ENCODE measurements at regions not wholly inside any gene's neighbourhood (a gene's known extent, or its start where the extent isn't known, plus 50 kb on each side); places are given as distances from the start of the nearest gene placed in this dataset.
"Not testable (repeated sequence)": the region's sequence is repeated elsewhere in the genome, so short reads cannot be mapped to it uniquely, and the experiment has no call there.

DNA sequence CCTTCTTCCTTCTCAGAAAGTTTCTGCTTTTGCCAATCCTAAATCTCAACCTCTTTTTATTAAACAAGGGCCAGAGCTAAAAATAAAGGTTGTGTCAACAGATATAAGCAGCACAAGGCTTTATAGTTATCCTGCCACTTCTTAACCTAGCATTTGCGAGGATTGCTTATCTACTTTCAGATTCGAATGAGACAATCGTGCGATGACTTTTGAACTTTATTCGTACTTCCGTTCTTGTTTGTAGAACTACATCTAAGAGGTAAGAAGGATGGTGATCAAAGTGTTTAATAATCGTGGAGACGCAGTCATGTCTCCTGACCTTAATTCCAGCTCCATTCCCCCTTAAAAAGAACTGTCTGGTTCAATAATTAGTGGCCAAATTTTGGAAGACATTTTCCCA, 578.6 kb downstream of the PIK3C3 start:
- no peak for DNase-seq (ENCODE audit: low read depth in 2 of 3, low spot score in 1 of 3)

DNA sequence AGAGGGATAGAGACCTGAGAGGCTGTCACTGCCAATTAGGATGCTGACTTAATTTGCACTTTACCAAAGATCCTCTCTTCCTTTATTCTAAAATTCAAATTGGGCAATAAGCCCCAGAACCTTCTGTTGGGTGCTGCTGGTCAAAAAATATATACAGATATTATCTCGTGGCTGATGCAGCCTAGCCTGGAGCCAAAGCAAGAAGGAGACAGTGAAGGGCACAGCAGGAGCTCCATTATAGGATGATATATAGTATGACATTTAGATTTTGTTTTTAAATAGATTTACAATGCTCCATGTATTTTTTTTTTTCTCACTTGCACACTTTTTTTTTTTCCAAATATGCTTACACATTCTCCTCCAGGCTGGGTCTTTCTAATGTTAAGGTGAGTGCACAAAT, 579.3 kb downstream of the PIK3C3 start:
- DNase-seq (ENCODE audit: low read depth in 2 of 3, low spot score in 1 of 3): no peak

DNA sequence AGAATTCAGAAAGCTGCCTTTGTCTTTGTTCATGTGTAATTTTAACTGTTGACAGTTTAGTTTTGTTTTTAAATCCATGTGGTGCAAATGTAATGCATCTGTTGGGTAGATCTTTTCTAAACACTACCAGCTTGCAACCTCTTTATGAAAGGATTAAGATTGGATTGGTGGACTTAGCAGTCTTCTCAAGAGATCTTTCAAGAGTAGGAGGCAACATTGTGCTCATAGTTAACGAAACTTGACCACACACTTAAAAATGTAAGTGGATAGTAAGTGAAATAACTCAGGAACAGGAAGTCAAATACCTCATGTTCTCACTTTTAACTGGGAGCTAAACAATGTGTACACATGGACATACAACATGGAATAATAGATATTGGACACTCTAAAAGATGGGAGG, 579.0 kb downstream of the RIT2 start:
- DNase-seq (ENCODE audit: low read depth in 2 of 3, low spot score in 1 of 3): no peak

DNA sequence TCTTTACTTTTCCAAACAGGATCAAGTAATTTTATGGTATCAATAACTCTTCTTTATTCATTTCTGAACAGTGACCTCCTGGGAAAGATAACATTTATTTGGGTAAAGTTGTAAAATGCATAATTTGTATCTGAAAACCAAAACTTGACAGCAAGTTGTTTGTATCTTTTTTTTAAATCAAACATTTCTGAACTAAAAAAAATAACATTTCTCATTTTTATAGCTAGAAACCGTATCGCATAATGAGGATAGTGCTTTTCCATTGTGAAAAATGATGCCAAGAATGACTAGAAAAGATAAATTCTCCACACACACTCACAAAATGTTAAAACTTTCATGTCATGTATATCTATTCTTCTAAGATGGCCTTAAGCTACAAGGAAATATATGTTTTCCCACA, 578.2 kb downstream of the RIT2 start:
- no peak for DNase-seq (ENCODE audit: low read depth in 2 of 3, low spot score in 1 of 3)

DNA sequence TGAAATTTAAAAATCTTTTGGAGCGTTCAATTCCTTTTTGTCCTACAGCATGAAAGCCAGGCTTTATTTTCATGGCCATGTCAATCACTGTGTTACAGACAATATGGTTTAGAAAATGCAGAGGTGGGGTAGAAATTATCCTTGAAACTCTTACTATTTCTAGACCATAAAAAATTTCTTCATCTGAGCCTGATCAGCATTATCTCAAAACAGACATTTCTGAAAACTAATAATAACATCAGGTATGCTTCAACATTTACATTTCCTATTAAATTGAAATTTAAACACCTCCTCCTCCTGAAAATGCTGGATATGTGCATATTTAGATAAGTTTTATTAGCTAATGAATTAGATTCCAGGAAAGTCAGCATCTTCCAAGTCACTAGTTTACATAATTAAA, 570.6 kb downstream of the RIT2 start:
- DNase-seq (ENCODE audit: low read depth in 2 of 3, low spot score in 1 of 3): no peak

DNA sequence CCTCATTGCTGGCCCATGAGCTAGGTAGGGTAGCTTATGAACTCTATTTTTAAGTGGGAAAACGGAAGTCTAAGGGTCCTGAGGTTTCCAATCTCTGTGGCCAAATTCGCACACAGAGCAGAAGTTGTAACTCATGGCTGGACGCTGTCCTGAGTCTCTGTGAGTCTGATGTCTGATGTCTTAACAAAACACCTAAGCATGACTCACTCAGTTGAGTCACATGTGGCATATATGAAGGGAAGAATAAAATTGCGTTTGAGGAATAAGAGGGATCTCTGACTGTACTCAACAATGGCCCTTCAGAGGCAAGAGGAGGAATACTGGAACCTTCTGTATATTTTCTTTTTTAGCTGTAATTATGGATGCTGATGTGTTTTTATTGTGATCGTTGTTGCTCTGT, 569.7 kb downstream of the RIT2 start:
- DNase-seq (ENCODE audit: low read depth in 2 of 3, low spot score in 1 of 3): no peak

DNA sequence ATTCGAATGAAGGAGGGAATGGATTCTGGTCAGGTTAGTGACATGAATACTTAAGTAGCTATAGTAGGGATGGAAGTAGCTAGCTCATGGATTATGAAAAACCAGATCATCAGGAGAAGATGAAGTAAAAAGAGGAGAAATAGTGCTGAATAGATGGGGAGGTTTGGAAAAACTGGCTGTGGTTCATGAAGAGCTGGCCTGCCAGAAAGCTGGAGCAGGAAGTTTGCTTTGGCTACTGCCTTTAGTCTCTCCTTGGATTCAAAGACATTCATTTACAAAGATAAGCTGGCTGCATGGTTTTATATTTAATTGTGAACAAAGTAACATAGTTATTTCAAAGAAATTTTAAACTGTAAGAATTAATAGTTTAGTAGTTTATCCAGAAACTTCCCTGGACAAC, 567.0 kb downstream of the RIT2 start:
- no peak for DNase-seq (ENCODE audit: low read depth in 2 of 3, low spot score in 1 of 3)

DNA sequence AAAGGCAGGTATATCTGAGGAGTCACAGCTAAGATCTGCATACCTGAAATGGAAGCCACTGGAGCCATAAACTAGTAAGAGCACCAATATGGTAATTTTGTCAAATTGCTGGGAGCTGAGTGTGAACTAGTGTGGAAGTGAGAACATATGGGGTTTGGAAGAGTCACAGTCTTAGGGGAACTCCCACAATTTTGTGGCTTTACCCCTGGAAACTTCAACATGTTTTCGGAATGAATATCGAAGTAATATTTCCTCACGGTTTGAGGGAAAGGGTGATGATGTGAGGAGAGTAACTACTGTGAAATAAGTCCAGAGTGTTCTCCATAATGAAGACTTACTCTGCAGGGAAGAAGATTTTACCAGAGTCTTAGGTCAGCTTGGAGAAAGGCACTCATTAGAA, 565.9 kb downstream of the RIT2 start:
- DNase-seq (ENCODE audit: low read depth in 2 of 3, low spot score in 1 of 3): no peak

DNA sequence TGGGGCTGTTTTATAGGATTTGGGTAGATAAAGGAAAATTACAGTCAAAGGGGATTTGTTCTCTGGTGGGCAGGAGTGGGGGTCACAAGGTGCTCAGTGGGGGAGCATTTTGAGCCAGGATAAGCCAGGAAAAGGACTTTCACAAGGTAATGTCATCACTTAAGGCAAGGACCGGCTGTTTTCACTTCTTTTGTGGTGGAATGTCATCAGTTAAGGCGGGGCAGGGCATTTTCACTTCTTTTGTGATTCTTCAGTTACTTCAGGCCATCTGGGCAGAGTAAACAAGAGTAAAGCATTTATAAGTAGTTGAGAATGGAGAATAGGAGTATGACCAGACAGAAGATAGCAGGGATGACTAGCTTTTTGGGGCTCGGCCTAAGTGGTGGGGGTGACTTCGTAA, 562.9 kb downstream of the RIT2 start:
- not testable (repeated sequence) for DNase-seq (ENCODE audit: low read depth in 2 of 3, low spot score in 1 of 3)

DNA sequence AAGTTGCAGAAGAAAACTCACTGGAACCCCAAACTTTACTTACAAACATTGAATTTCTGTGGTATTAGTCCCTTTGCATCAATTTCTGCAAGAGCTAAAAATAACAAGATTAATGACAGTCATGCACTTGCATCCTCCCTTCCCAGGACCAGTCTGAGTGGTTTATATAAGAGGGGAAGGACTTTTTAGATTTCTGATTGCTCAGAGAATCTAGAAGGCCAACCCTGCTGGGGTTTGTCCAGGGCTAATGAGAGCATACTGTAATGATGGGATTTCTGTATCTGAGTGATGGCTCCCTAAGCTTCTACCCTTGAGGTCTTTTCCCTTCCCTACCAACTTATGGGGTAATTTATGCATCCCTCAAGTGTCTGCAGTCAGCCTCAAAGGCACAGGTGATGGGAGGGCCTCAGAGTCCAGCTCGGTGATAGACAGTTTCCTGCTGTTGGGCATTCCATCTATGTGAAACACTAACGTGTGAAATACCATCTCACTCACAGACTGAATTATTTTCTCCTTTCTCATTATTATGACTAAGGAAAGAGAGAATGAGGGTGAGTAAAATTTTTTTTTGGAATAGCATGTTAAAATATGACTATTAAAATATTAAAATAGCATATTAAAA, 556.3 kb downstream of the RIT2 start:
- no peak for DNase-seq (ENCODE audit: low read depth in 2 of 3, low spot score in 1 of 3)

DNA sequence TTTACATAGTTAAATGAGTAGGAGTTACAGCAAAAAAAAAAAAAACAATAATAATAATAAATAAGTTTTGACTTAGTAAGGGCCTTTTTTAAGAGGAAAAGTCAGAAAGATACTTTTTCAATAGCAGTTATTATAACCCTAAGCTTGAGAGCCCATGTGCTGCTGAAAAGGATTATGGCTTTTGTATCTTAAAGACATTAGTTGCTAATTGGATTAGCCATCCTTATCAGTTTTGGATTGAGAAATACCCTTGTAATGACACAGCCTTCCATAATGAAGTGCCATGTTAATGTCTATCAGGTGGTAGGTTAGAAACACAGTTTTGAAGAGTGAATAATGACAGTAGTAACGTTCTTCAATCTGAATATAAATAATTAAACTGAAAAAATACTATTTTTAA, 554.0 kb downstream of the RIT2 start:
- DNase-seq (ENCODE audit: low read depth in 2 of 3, low spot score in 1 of 3): no peak

DNA sequence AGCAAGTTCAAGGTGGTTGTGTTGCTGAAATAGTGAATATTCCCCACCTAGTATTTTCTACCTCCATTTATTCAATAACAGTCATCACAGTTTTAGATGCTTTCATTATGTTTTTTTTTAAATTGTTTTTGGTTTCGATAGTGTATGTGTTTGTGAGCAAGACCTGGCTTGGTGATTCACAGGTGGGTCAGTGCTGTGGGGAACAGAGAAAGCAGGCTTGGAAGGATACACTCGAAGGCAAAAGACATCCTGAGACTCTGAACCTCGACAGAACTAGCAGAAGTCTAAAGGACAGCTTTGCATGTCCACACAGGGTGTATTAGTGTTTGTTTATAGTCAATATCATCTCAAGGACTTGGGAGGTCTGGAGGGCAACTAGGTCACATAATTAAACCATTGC, 551.5 kb downstream of the RIT2 start:
- no peak for DNase-seq (ENCODE audit: low read depth in 2 of 3, low spot score in 1 of 3)

DNA sequence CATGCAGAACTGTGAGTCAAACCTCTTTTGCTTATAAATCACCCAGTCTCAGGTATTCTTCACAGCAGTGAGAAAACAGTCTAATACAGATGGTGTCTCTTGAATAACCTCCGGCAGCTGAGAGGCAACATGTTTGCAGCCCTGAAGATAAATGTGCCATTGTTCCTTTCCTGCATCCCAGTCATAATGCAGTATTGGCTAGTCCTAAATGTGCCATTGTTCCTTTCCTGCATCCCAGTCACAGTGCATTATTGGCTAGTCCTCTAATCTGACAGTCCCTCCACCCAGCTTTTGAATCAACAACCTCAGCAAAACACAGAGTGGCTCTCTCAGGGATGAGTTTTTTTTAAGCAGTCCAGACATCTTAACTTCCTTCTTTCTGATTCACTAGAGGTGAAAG, 550.7 kb downstream of the RIT2 start:
- no peak for DNase-seq (ENCODE audit: low read depth in 2 of 3, low spot score in 1 of 3)

DNA sequence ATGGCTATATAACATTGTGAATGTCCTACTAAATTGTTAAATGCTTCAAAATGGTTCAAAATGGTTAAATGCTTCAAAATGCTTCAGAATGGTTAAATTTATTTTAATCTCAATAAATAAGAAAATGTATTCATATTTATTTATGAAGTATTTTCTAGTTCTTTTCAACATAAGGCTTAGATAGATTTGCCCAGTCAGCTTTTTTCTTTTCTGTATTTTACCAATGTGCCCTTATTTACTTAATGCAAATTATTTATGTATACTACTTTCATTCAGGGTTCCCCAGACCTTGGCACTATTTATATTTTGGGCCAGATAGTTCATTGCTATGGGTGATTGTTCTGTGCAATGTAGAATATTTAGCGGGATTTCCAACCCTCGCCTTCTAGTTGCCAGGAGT, 546.7 kb downstream of the RIT2 start:
- no peak for DNase-seq (ENCODE audit: low read depth in 2 of 3, low spot score in 1 of 3)

DNA sequence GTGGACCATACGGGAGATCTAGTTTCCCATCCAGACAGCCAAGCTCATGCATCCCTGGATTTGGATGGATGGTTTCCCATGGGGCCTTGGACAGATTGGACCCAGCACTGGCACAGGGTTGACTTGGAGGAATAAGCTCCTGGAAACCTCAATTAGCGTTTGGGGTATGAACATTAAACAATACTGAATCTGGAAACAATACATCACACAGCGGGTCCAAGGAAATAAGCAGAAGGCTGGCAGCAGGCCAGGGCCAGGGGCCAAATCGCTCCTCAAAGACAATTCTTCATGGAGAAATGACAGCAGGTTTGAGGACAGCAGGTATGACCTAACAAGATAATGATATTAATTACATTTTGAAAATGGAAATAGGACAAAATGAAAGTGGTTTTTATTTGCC, 540.6 kb downstream of the RIT2 start:
- no peak for DNase-seq (ENCODE audit: low read depth in 2 of 3, low spot score in 1 of 3)

DNA sequence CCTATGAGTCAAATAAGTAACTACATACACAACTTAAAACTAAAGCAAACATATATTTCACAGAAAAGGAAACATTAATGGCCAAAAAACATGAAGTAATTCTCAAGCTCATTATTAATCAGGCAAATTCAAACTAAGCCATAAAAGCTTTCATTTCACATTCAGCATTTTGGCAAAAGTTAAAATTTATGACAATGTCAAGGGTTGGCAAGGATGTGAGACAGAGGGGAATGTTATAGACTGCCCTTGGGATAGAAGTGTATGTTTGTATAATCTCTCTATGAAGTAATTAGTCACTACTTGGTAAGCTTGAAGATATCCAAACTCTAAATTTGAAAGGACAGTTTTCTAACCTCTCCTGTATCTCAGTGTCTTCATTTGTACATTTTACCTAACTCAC, 539.4 kb downstream of the RIT2 start:
- DNase-seq (ENCODE audit: low read depth in 2 of 3, low spot score in 1 of 3): no peak

DNA sequence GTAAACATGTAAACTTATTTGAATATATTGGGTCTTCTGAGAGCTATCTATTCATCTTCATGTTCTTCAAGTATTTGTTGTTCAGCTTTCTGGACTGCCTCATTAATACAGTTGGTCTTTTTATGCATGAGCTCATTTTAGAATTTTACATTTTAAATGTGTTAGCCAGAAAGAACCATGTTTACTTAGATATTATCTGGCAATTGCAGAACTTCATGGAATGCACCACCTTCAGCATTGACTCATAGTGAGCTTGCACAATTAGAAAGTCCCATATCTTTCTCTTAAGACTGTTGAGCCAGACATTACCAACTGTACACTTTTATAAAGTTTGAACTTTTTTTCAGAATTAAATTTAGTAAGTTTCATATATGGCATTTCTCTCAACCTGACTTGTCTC, 536.7 kb downstream of the RIT2 start:
- DNase-seq (ENCODE audit: low read depth in 2 of 3, low spot score in 1 of 3): no peak

DNA sequence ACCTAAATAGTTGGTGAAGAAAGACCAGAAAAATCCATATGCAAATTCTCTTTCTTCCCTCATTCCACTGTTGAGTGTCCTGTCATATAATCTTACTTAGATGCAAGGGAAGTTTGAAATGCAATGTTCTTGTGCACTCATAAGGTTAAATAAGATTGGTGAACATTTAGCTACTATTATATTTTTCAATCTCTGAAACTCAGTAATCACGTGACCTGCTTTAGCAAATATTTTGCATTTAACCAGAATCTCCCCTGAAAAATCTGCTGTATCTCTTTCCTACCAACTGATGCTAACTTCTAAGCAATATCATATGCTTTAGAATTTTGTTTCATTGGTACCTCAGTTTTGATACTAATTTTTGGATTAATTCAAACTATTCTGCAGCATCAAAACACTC, 533.2 kb downstream of the RIT2 start:
- DNase-seq (ENCODE audit: low read depth in 2 of 3, low spot score in 1 of 3): no peak

DNA sequence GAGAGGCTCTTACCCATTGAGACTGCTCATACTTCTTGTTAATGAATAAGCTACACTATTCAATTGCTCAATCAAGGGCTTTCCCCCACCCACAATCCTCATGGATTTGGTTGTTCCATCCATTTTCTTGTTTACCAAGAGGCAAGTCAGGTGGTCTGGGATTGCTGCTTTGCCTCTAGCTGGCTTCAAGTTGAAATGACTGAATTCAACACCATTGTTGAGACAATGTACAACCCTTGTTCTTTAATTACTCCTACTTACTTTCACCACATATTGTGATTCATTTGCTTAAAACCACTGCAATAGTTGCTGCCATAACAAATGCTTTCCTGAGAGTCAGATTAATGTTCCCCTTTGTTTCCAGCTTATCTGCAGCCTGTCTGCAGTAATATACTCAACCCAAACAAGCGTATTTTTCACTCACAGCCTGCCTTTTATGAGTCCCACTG, 532.2 kb downstream of the RIT2 start:
- no peak for DNase-seq (ENCODE audit: low read depth in 2 of 3, low spot score in 1 of 3)

DNA sequence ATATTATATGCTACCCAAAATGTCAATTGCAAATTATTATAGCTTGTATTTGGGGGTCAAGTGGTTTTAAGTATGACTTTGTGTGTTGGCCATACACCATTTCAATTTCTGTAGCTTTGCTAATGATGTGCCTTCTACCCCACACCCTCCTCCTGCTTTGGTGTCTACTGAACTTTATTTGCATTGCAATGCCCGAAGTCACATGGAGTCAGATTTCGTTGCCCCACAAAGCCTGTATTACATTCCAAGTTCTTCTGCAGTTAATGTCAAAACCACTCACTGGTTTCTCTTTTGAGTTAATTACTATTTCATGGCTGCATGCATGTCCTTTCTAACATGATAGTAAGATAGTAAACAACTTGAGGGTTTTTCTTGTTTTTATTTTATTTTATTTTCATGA, 528.9 kb downstream of the RIT2 start:
- DNase-seq (ENCODE audit: low read depth in 2 of 3, low spot score in 1 of 3): no peak

DNA sequence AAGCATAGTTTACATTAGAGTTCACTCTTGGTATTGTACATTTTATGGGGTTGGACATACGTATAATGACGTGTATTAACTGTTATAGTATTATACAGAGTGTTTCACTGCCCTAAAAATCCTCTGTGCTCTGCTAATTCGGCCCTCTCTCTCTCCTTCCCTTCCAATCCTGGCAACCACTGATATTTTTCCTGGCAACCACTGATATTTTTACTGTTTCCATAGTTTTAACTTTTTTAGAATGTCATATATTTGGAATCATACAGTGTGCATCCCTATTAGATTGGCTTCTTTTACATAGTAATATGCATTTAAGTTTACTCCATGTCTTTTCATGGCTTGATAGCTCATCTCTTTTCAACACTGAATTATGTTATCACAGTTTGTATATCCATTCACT, 526.7 kb downstream of the RIT2 start:
- DNase-seq (ENCODE audit: low read depth in 2 of 3, low spot score in 1 of 3): no peak

DNA sequence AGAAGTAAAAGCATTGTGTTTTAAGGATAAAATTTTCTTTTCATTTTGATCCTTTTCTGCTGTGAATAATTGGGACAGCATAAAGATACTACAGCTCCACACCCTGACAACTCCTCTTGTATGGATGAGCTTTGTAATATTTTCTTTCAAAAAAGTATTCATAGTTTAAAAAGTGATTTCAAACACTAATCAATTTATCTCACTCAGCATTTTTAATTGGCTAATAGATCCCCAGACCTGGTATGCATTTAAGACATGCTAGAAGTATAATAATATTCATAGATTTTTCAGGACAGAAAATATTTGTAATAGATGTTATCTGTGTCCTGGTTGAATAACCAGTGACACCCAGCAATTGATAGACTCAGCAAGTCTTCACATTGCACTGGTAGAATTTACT, 510.7 kb downstream of the RIT2 start:
- DNase-seq (ENCODE audit: low read depth in 2 of 3, low spot score in 1 of 3): no peak

DNA sequence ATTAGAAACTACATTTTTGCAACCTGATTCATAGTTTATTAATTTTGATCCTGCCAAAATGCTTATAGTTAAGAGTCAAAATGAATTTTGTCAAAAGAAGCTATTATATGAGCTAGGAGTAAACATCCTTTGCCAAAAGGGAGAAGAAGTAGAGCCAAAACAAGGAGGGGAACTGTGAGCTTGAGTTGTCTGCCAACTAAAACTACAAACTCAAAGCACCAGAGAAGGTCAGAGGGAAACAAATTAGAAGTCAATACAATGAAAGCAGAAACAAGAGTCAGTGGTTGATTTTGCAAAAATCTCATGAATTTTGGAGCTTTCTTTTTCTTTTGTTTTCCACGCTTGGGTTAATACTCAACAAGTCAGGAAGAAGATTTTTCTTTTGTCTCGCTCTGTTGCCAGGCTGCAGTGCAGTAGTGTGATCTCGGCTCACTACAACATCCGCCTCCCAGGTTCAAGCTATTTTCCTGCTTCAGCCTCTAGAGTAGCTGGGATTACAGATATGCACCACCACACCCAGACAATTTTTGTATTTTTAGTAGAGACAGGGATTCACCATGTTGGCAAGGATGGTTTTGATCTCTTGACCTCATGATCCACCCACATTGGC, 508.5 kb downstream of the RIT2 start:
- DNase-seq (ENCODE audit: low read depth in 2 of 3, low spot score in 1 of 3): no peak

Data from stimulated activated CD4-positive, alpha-beta T cell treated with anti-CD3 and anti-CD28 coated beads, Interleukin-12 subunit alpha, Interleukin-12 subunit beta, amount 100 ng/mL, for 48 hours (primary cell).